HepG2 (cell line): ENCODE measurements at regions not wholly inside any gene's neighbourhood (a gene's known extent, or its start where the extent isn't known, plus 50 kb on each side); places are given as distances from the start of the nearest gene placed in this dataset.

Source experiments
- ARID5B ChIP-seq: IDR thresholded peaks from 2 replicates; pipeline ENCODE4 v1.4.0; 2020; ENCODE audit warnings: mild to moderate bottlenecking, missing genetic modification reagents
- E2F5 ChIP-seq: sonication (generic); formaldehyde crosslinking; conservative IDR thresholded peaks from 2 replicates; pipeline ENCODE4 v1.4.0; 2020; ENCODE audit warnings: missing genetic modification reagents
- FOXP4 ChIP-seq: sonication (generic); formaldehyde crosslinking; IDR thresholded peaks from 2 replicates; pipeline ENCODE4 v1.4.0; 2020; ENCODE audit warnings: missing genetic modification reagents
- MAX ChIP-seq: IDR thresholded peaks from 2 replicates; pipeline ENCODE4 v1.6.1; 2012; ENCODE audit warnings: inconsistent platforms
- NFE2L1 ChIP-seq: sonication (generic); formaldehyde crosslinking; IDR thresholded peaks from 2 replicates; pipeline ENCODE4 v1.4.0; 2020; ENCODE audit warnings: missing genetic modification reagents, mild to moderate bottlenecking, borderline replicate concordance
- PRDM10 ChIP-seq: sonication (generic); formaldehyde crosslinking; IDR thresholded peaks from 2 replicates; pipeline ENCODE4 v1.4.0; 2020; ENCODE audit warnings: low read depth, missing genetic modification reagents
- RFX5 ChIP-seq: IDR thresholded peaks from 2 replicates; pipeline ENCODE4 v1.6.1; 2011; ENCODE audit warnings: low read depth, low read length, improper control_type of control experiment
- STAG1 ChIP-seq: sonication (generic); formaldehyde crosslinking; IDR thresholded peaks from 2 replicates; pipeline ENCODE4 v1.4.0; 2020; ENCODE audit warnings: missing genetic modification reagents
- ZNF24 ChIP-seq: fragments of 450-650 bp; IDR thresholded peaks from 2 replicates; pipeline ENCODE4 v1.6.1; 2017; ENCODE audit warnings: antibody characterized with exemption, mild to moderate bottlenecking
- ZNF350 ChIP-seq: sonication (generic); formaldehyde crosslinking; IDR thresholded peaks from 2 replicates; pipeline ENCODE4 v1.4.0; 2020; ENCODE audit warnings: mild to moderate bottlenecking, low read depth, missing genetic modification reagents, borderline replicate concordance
- ZNF484 ChIP-seq: sonication (generic); formaldehyde crosslinking; IDR thresholded peaks from 2 replicates; pipeline ENCODE4 v1.5.1; 2020; ENCODE audit warnings: mild to moderate bottlenecking, low read depth, missing genetic modification reagents, borderline replicate concordance
- ZNF570 ChIP-seq: sonication (generic); formaldehyde crosslinking; IDR thresholded peaks from 2 replicates; pipeline ENCODE4 v1.4.0; 2020; ENCODE audit warnings: mild to moderate bottlenecking, missing genetic modification reagents, borderline replicate concordance
- TF ChIP-seq, protein P1 (sequence below): sonication (generic); formaldehyde crosslinking; IDR thresholded peaks from 2 replicates; pipeline ENCODE4 v1.5.0; 2020; ENCODE audit warnings: mild to moderate bottlenecking, missing genetic modification reagents, moderate library complexity

DNA sequence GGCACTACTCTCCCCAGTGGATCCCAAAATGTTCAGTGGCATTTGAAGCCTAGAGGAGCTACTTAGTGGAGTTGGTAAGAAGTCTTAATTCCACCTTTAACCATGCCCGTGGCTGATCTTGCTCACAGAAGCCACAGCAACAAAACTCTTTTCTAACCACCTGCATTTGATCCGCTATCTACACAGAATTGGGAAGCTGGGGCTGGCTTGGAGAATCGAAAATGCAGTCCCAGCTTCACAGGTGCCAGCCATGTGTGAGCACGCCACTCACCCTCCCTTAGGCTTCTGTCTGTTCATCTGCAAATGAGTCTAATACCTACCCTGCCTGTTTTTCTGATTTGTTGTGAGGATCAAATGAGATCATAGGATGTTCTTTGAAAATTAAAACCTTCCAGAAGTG is 182.6 kb downstream of the BCL11A start:
- no peak for TF ChIP-seq STAG1 (CRISPR knock-in tag)
- no peak for TF ChIP-seq FOXP4 (CRISPR knock-in tag)
- TF ChIP-seq, protein P1, sequence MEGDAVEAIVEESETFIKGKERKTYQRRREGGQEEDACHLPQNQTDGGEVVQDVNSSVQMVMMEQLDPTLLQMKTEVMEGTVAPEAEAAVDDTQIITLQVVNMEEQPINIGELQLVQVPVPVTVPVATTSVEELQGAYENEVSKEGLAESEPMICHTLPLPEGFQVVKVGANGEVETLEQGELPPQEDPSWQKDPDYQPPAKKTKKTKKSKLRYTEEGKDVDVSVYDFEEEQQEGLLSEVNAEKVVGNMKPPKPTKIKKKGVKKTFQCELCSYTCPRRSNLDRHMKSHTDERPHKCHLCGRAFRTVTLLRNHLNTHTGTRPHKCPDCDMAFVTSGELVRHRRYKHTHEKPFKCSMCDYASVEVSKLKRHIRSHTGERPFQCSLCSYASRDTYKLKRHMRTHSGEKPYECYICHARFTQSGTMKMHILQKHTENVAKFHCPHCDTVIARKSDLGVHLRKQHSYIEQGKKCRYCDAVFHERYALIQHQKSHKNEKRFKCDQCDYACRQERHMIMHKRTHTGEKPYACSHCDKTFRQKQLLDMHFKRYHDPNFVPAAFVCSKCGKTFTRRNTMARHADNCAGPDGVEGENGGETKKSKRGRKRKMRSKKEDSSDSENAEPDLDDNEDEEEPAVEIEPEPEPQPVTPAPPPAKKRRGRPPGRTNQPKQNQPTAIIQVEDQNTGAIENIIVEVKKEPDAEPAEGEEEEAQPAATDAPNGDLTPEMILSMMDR = no peak
- no peak for TF ChIP-seq RFX5
- no peak for TF ChIP-seq ZNF570
- no peak for TF ChIP-seq ZNF24
- TF ChIP-seq ARID5B (CRISPR knock-in tag) = no peak
- no peak for TF ChIP-seq ZNF484 (CRISPR knock-in tag)
- no peak for TF ChIP-seq MAX
- TF ChIP-seq E2F5 (CRISPR knock-in tag) = no peak
- no peak for TF ChIP-seq PRDM10 (CRISPR knock-in tag)
- TF ChIP-seq NFE2L1 = no peak
- no peak for TF ChIP-seq ZNF350 (CRISPR knock-in tag)
